ENCODE measurements at regions not wholly inside any gene's neighbourhood (a gene's known extent, or its start where the extent isn't known, plus 50 kb on each side); places are given as distances from the start of the nearest gene placed in this dataset.
A peak's percentile ranks its signal among the peaks of the same experiment; 100 is the strongest.

DNA sequence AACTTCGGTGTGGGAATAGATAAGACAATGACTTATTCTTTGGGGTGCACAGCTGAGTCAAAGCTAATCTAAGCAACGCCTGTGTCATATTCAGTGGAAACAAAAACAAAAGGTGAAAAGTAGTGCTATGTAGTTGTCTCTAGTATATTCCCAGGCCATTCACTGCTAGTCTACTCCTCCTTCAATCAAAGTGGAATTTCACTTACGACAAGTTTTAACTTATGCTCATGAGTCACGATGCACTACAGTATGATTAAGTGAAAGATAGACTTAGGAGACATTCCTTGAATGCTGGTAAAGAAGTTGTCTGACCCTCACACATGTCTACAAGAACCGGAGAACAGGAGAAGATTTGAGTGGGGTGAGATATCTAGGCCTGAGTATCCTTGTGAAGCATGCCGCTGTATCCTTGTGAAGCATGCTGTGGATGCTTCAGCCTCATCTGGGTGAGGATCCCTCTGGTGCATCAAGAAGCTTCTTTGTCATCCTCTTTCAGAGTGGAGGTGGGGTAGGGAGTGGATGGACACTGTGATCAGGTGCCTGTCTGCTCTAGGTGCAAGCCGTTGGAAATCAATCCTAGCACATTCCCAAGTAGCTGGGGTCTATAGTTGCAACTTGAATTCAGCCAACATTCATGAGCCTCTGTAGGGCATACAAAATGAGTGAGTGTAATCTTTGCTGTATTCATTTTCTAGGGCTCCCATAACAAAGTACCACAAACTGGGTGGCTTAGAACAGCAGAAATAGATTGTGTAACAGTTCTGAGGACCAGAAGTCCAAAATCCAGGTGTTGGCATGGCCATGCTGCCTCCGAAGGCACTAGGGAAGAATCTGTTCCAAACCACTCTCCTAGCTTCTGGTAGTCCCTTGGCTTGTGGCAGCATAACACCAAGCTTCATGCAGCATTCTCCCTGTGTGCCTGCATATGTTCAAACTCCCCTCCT is 173.5 kb upstream of the FN1 start (continued):
- TF ChIP-seq, protein P1, sequence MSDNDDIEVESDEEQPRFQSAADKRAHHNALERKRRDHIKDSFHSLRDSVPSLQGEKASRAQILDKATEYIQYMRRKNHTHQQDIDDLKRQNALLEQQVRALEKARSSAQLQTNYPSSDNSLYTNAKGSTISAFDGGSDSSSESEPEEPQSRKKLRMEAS (IDR thresholded peaks at IDR 0.05), result peak; percentile 34; the same call in 1 of the 2 replicates
- TF ChIP-seq TARDBP (CRISPR knock-in tag; IDR thresholded peaks at IDR 0.05) (0 out of 2 replicates have a peak, but pooled peaks have one; percentile 23), SIN3A (IDR thresholded peaks at IDR 0.05; ENCODE audit: borderline replicate concordance, low read depth, low read length) (no peak), CEBPB (IDR thresholded peaks at IDR 0.05; ENCODE audit: borderline replicate concordance, low read depth, low read length) (peak; percentile 53), HMG20A (CRISPR knock-in tag; IDR thresholded peaks at IDR 0.05; ENCODE audit: borderline replicate concordance) (peak; percentile 39; the same call in 1 of the 2 replicates), AGO2 (optimal IDR thresholded peaks at IDR 0.05; ENCODE audit: low read depth, low read length) (no peak), ZFX (CRISPR knock-in tag; IDR thresholded peaks at IDR 0.05; ENCODE audit: low read depth) (0 out of 2 replicates have a peak, but pooled peaks have one; percentile 20), TBX3 (IDR thresholded peaks at IDR 0.05; ENCODE audit: borderline replicate concordance) (no peak), ZNF772 (CRISPR knock-in tag; IDR thresholded peaks at IDR 0.05) (no peak), ZNF615 (CRISPR knock-in tag; IDR thresholded peaks at IDR 0.05; ENCODE audit: borderline replicate concordance) (0 out of 2 replicates have a peak, but pooled peaks have one; percentile 34), GATAD2A (CRISPR knock-in tag; IDR thresholded peaks at IDR 0.05) (peak; percentile 37; the same call in 1 of the 2 replicates), NR1H2 (CRISPR knock-in tag; IDR thresholded peaks at IDR 0.05; ENCODE audit: borderline replicate concordance, low read depth) (no peak), ZNF644 (CRISPR knock-in tag; IDR thresholded peaks at IDR 0.05; ENCODE audit: low read depth) (peak; percentile 84), FOSL2 (CRISPR knock-in tag; IDR thresholded peaks at IDR 0.05) (no peak), ZNF530 (CRISPR knock-in tag; IDR thresholded peaks at IDR 0.05; ENCODE audit: low read depth) (no peak), POGZ (CRISPR knock-in tag; IDR thresholded peaks at IDR 0.05) (peak; percentile 83), EP300 (IDR thresholded peaks at IDR 0.05; ENCODE audit: low read depth in 2 of 2, low read length in 2 of 2) (0 out of 4 replicates have a peak, but pooled peaks of 1 of the 2 experiments have one; percentile 12), EP300 (CRISPR knock-in tag; IDR thresholded peaks at IDR 0.05; ENCODE audit: borderline replicate concordance) (no peak), RCOR2 (CRISPR knock-in tag; IDR thresholded peaks at IDR 0.05) (0 out of 2 replicates have a peak, but pooled peaks have one; percentile 44), SPEN (CRISPR knock-in tag; IDR thresholded peaks at IDR 0.05; ENCODE audit: low read depth) (no peak), NFKB2 (CRISPR knock-in tag; IDR thresholded peaks at IDR 0.05; ENCODE audit: borderline replicate concordance) (no peak), BCL6 (CRISPR knock-in tag; IDR thresholded peaks at IDR 0.05) (no peak), GFI1 (CRISPR knock-in tag; IDR thresholded peaks at IDR 0.05; ENCODE audit: borderline replicate concordance) (0 out of 2 replicates have a peak, but pooled peaks have one; percentile 27)
- TF ChIP-seq, protein P2, sequence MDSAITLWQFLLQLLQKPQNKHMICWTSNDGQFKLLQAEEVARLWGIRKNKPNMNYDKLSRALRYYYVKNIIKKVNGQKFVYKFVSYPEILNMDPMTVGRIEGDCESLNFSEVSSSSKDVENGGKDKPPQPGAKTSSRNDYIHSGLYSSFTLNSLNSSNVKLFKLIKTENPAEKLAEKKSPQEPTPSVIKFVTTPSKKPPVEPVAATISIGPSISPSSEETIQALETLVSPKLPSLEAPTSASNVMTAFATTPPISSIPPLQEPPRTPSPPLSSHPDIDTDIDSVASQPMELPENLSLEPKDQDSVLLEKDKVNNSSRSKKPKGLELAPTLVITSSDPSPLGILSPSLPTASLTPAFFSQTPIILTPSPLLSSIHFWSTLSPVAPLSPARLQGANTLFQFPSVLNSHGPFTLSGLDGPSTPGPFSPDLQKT (CRISPR knock-in tag; IDR thresholded peaks at IDR 0.05; ENCODE audit: borderline replicate concordance), result no peak
- TF ChIP-seq, protein P3, sequence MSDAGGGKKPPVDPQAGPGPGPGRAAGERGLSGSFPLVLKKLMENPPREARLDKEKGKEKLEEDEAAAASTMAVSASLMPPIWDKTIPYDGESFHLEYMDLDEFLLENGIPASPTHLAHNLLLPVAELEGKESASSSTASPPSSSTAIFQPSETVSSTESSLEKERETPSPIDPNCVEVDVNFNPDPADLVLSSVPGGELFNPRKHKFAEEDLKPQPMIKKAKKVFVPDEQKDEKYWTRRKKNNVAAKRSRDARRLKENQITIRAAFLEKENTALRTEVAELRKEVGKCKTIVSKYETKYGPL (CRISPR knock-in tag; IDR thresholded peaks at IDR 0.05), result no peak
- TF ChIP-seq, protein P4, sequence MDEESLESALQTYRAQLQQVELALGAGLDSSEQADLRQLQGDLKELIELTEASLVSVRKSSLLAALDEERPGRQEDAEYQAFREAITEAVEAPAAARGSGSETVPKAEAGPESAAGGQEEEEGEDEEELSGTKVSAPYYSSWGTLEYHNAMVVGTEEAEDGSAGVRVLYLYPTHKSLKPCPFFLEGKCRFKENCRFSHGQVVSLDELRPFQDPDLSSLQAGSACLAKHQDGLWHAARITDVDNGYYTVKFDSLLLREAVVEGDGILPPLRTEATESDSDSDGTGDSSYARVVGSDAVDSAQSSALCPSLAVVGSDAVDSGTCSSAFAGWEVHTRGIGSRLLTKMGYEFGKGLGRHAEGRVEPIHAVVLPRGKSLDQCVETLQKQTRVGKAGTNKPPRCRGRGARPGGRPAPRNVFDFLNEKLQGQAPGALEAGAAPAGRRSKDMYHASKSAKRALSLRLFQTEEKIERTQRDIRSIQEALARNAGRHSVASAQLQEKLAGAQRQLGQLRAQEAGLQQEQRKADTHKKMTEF (CRISPR knock-in tag; IDR thresholded peaks at IDR 0.05), result 0 out of 2 replicates have a peak, but pooled peaks have one; percentile 23

Measured in HepG2 (cell line).